NCI-H1105 (cell line): ENCODE measurements at regions not wholly inside any gene's neighbourhood (a gene's known extent, or its start where the extent isn't known, plus 50 kb on each side); places are given as distances from the start of the nearest gene placed in this dataset.
"Not testable (repeated sequence)": the region's sequence is repeated elsewhere in the genome, so short reads cannot be mapped to it uniquely, and the experiment has no call there.

ENCODE experiments used
- DNase-seq: peaks from one replicate; lab custom pipeline; 2025; lab: John Stamatoyannopoulos, UW

- DNase-seq: no peak
Measured at GRCh38 chr10:23870651-23871610, 338.0 kb upstream of the KIAA1217 start.

- no peak for DNase-seq
Measured at GRCh38 chr10:23872290-23872689, 336.6 kb upstream of the KIAA1217 start.

GRCh38 chr10:23877791-23878320 lies 331.1 kb upstream of the KIAA1217 start:
- no peak for DNase-seq

- DNase-seq: no peak
Measured at GRCh38 chr10:23884670-23885069, 324.3 kb upstream of the KIAA1217 start.

GRCh38 chr10:23885853-23886252 lies 323.1 kb upstream of the KIAA1217 start:
- no peak for DNase-seq

GRCh38 chr10:23886355-23886754 lies 322.6 kb upstream of the KIAA1217 start:
- no peak for DNase-seq

GRCh38 chr10:23891301-23891700 lies 317.6 kb upstream of the KIAA1217 start:
- no peak for DNase-seq

GRCh38 chr10:23892296-23892695 lies 316.6 kb upstream of the KIAA1217 start:
- DNase-seq: no peak

- DNase-seq: no peak
Measured at GRCh38 chr10:23897267-23897666, 311.7 kb upstream of the KIAA1217 start.

GRCh38 chr10:23897861-23898260 lies 311.1 kb upstream of the KIAA1217 start:
- no peak for DNase-seq

- DNase-seq: no peak
Measured at GRCh38 chr10:23899166-23899565, 309.8 kb upstream of the KIAA1217 start.

- DNase-seq: no peak
Measured at GRCh38 chr10:23910291-23910690, 298.6 kb upstream of the KIAA1217 start.

GRCh38 chr10:23912884-23913404 lies 296.0 kb upstream of the KIAA1217 start:
- DNase-seq: no peak

- no peak for DNase-seq
Measured at GRCh38 chr10:23914641-23915040, 294.3 kb upstream of the KIAA1217 start.

GRCh38 chr10:23917251-23917840 lies 291.6 kb upstream of the KIAA1217 start:
- DNase-seq: no peak

- DNase-seq: no peak
Measured at GRCh38 chr10:23918090-23918723, 290.7 kb upstream of the KIAA1217 start.

GRCh38 chr10:23918839-23919238 lies 290.1 kb upstream of the KIAA1217 start:
- DNase-seq: no peak

- DNase-seq: no peak
Measured at GRCh38 chr10:23927576-23928325, 281.2 kb upstream of the KIAA1217 start.

GRCh38 chr10:23934023-23934422 lies 274.9 kb upstream of the KIAA1217 start:
- not testable (repeated sequence) for DNase-seq

- no peak for DNase-seq
Measured at GRCh38 chr10:23945845-23946244, 263.1 kb upstream of the KIAA1217 start.

- DNase-seq: no peak
Measured at GRCh38 chr10:23951841-23952240, 257.1 kb upstream of the KIAA1217 start.
